Gastrocnemius medialis (tissue), 4 donors: ENCODE measurements at regions not wholly inside any gene's neighbourhood (a gene's known extent, or its start where the extent isn't known, plus 50 kb on each side); places are given as distances from the start of the nearest gene placed in this dataset.

ENCODE experiments used
- POLR2A ChIP-seq, 2 donors: fragments of 450-650 bp; IDR thresholded peaks; one replicate each; pipeline ENCODE4 v1.6.1; 2017; ENCODE audit warnings: antibody characterized with exemption in 2 of 2, mild to moderate bottlenecking in 2 of 2, moderate library complexity in 2 of 2
- TF ChIP-seq, protein P1 (sequence below), 5 experiments: fragments of 450-650 bp in 3 of 5; fragments of 200-600 bp in 2 of 5; sonication (generic) in 2 of 5; IDR thresholded peaks in 4 of 5; conservative IDR thresholded peaks in 1 of 5; 1 replicate in 4 of 5; 2 replicates in 1 of 5; pipeline ENCODE4 v1.5.1; 2016 to 2019; ENCODE audit warnings: antibody characterized with exemption in 5 of 5, mild to moderate bottlenecking in 3 of 5, moderate library complexity in 3 of 5

- TF ChIP-seq, protein P1, sequence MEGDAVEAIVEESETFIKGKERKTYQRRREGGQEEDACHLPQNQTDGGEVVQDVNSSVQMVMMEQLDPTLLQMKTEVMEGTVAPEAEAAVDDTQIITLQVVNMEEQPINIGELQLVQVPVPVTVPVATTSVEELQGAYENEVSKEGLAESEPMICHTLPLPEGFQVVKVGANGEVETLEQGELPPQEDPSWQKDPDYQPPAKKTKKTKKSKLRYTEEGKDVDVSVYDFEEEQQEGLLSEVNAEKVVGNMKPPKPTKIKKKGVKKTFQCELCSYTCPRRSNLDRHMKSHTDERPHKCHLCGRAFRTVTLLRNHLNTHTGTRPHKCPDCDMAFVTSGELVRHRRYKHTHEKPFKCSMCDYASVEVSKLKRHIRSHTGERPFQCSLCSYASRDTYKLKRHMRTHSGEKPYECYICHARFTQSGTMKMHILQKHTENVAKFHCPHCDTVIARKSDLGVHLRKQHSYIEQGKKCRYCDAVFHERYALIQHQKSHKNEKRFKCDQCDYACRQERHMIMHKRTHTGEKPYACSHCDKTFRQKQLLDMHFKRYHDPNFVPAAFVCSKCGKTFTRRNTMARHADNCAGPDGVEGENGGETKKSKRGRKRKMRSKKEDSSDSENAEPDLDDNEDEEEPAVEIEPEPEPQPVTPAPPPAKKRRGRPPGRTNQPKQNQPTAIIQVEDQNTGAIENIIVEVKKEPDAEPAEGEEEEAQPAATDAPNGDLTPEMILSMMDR (IDR thresholded peaks at IDR 0.05 in 4 of 5, conservative IDR thresholded peaks at IDR 0.05 in 1 of 5), result no peak
- TF ChIP-seq POLR2A (IDR thresholded peaks at IDR 0.05), result no peak
These were observed 254.7 kb upstream of the FANCL start for GRCh38 chr2:58495806-58496205.
